ENCODE measurements at regions not wholly inside any gene's neighbourhood (a gene's known extent, or its start where the extent isn't known, plus 50 kb on each side); places are given as distances from the start of the nearest gene placed in this dataset.

DNA sequence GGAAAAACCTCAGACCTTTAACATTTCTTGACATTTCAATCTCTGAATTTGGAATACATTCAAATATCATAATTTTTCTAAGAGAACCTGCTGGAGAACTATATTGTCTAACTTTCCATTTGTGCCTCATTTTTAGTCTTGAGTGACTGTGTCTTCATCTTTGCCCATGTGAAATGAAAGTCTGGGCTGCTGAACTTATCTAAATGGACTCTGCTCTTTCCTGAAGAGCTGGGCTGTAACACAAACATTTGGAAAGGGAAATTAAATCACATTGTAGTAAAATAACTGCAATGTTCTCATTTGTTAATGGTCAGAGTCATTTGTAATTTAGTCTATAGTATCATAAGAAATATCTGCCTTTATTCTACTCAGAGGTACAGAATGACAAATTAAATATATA, 373.1 kb downstream of the LRIG3 start:
- TF ChIP-seq, protein P1, sequence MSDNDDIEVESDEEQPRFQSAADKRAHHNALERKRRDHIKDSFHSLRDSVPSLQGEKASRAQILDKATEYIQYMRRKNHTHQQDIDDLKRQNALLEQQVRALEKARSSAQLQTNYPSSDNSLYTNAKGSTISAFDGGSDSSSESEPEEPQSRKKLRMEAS (IDR thresholded peaks at IDR 0.05): no peak
- TF ChIP-seq EP300 (IDR thresholded peaks at IDR 0.05; ENCODE audit: borderline replicate concordance): no peak
- TF ChIP-seq, protein P2, sequence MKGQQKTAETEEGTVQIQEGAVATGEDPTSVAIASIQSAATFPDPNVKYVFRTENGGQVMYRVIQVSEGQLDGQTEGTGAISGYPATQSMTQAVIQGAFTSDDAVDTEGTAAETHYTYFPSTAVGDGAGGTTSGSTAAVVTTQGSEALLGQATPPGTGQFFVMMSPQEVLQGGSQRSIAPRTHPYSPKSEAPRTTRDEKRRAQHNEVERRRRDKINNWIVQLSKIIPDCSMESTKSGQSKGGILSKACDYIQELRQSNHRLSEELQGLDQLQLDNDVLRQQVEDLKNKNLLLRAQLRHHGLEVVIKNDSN (IDR thresholded peaks at IDR 0.05): no peak
- no peak for TF ChIP-seq CREB1 (IDR thresholded peaks at IDR 0.05; ENCODE audit: low read depth)
- no peak for TF ChIP-seq REST (IDR thresholded peaks at IDR 0.05; ENCODE audit: low read depth)
- TF ChIP-seq NFIC (IDR thresholded peaks at IDR 0.05): no peak
- TF ChIP-seq TCF12 (IDR thresholded peaks at IDR 0.05; ENCODE audit: low read depth): no peak
- TF ChIP-seq YY1 (IDR thresholded peaks at IDR 0.05; ENCODE audit: low read depth): no peak
- no peak for TF ChIP-seq EGR1 (IDR thresholded peaks at IDR 0.05)
- TF ChIP-seq FOXM1 (IDR thresholded peaks at IDR 0.05; ENCODE audit: borderline replicate concordance, low read depth): no peak

GRCh38 chr12:58548801-58549200, 371.5 kb downstream of the LRIG3 start:
- TF ChIP-seq CEBPB (IDR thresholded peaks at IDR 0.05) (no peak), TAF1 (IDR thresholded peaks at IDR 0.05; ENCODE audit: low read depth) (no peak), TCF12 (IDR thresholded peaks at IDR 0.05; ENCODE audit: low read depth) (no peak), NFIC (IDR thresholded peaks at IDR 0.05) (no peak), FOXM1 (IDR thresholded peaks at IDR 0.05; ENCODE audit: borderline replicate concordance, low read depth) (no peak)
- TF ChIP-seq, protein P1 (IDR thresholded peaks at IDR 0.05): no peak

DNA sequence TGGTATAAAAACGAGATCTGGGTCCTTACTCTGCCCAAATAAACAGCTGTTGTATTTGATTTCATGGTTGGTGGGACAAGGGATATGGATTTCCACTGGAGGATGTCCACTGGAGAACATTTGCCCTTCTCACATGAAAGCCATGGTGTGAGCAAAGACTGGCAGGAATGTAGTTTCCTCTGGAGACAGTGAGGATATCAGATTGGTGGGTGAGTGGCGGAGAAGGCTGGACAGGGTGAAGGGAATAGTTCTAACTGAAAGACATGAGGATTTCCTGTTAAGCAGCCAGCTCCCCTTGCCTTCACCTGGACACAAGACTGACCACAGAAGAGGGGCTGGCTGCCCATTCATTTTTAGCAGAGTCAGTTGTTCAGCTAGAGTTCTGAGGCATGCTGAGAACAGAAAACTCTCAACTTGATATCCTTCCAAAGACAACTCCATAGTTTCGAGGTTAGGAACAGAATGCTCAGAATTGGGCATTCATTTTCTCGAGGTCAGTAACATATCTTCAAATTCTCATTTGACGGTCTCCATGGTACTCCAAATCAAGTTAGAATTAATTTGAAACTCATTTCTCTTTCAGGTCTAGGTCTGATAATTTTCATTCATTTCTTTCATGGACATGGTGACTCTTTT, 365.7 kb downstream of the LRIG3 start:
- no peak for TF ChIP-seq TEAD4 (IDR thresholded peaks at IDR 0.05)
- no peak for TF ChIP-seq NFIC (IDR thresholded peaks at IDR 0.05)
- TF ChIP-seq ZBTB7A (IDR thresholded peaks at IDR 0.05; ENCODE audit: low read depth): no peak
- TF ChIP-seq CREB1 (IDR thresholded peaks at IDR 0.05; ENCODE audit: low read depth): no peak
- TF ChIP-seq YY1 (IDR thresholded peaks at IDR 0.05; ENCODE audit: low read depth): no peak
- TF ChIP-seq, protein P2 (IDR thresholded peaks at IDR 0.05): no peak
- TF ChIP-seq FOXM1 (IDR thresholded peaks at IDR 0.05; ENCODE audit: borderline replicate concordance, low read depth): no peak
- TF ChIP-seq RAD21 (IDR thresholded peaks at IDR 0.05; ENCODE audit: low read depth): no peak
- no peak for TF ChIP-seq EGR1 (IDR thresholded peaks at IDR 0.05)
- no peak for TF ChIP-seq REST (IDR thresholded peaks at IDR 0.05; ENCODE audit: low read depth)
- TF ChIP-seq, protein P1 (IDR thresholded peaks at IDR 0.05): no peak
- TF ChIP-seq TCF12 (IDR thresholded peaks at IDR 0.05; ENCODE audit: low read depth): no peak
- no peak for TF ChIP-seq TAF1 (IDR thresholded peaks at IDR 0.05; ENCODE audit: low read depth)
- no peak for TF ChIP-seq CEBPB (IDR thresholded peaks at IDR 0.05)
- no peak for TF ChIP-seq EP300 (IDR thresholded peaks at IDR 0.05; ENCODE audit: borderline replicate concordance)

- no peak for TF ChIP-seq CREB1 (IDR thresholded peaks at IDR 0.05; ENCODE audit: low read depth)
- TF ChIP-seq YY1 (IDR thresholded peaks at IDR 0.05; ENCODE audit: low read depth): no peak
- no peak for TF ChIP-seq RAD21 (IDR thresholded peaks at IDR 0.05; ENCODE audit: low read depth)
- no peak for TF ChIP-seq TCF12 (IDR thresholded peaks at IDR 0.05; ENCODE audit: low read depth)
- no peak for TF ChIP-seq ZBTB7A (IDR thresholded peaks at IDR 0.05; ENCODE audit: low read depth)
- TF ChIP-seq EP300 (IDR thresholded peaks at IDR 0.05; ENCODE audit: borderline replicate concordance): no peak
- no peak for TF ChIP-seq EGR1 (IDR thresholded peaks at IDR 0.05)
- no peak for TF ChIP-seq TEAD4 (IDR thresholded peaks at IDR 0.05)
- TF ChIP-seq FOXM1 (IDR thresholded peaks at IDR 0.05; ENCODE audit: borderline replicate concordance, low read depth): no peak
Measured at GRCh38 chr12:58557171-58557570, 363.1 kb downstream of the LRIG3 start.

GRCh38 chr12:58557661-58558060, 362.6 kb downstream of the LRIG3 start:
- no peak for TF ChIP-seq ZBTB7A (IDR thresholded peaks at IDR 0.05; ENCODE audit: low read depth)
- no peak for TF ChIP-seq REST (IDR thresholded peaks at IDR 0.05; ENCODE audit: low read depth)
- TF ChIP-seq NFIC (IDR thresholded peaks at IDR 0.05): no peak
- no peak for TF ChIP-seq TAF1 (IDR thresholded peaks at IDR 0.05; ENCODE audit: low read depth)
- no peak for TF ChIP-seq TCF12 (IDR thresholded peaks at IDR 0.05; ENCODE audit: low read depth)
- no peak for TF ChIP-seq TEAD4 (IDR thresholded peaks at IDR 0.05)
- no peak for TF ChIP-seq CREB1 (IDR thresholded peaks at IDR 0.05; ENCODE audit: low read depth)
- no peak for TF ChIP-seq FOXM1 (IDR thresholded peaks at IDR 0.05; ENCODE audit: borderline replicate concordance, low read depth)
- TF ChIP-seq RAD21 (IDR thresholded peaks at IDR 0.05; ENCODE audit: low read depth): no peak
- TF ChIP-seq YY1 (IDR thresholded peaks at IDR 0.05; ENCODE audit: low read depth): no peak
- no peak for TF ChIP-seq EP300 (IDR thresholded peaks at IDR 0.05; ENCODE audit: borderline replicate concordance)
- no peak for TF ChIP-seq EGR1 (IDR thresholded peaks at IDR 0.05)
- TF ChIP-seq, protein P1 (IDR thresholded peaks at IDR 0.05): no peak
- no peak for TF ChIP-seq CEBPB (IDR thresholded peaks at IDR 0.05)
- TF ChIP-seq, protein P2 (IDR thresholded peaks at IDR 0.05): no peak

Data from Ishikawa (cell line).